ENCODE measurements at regions not wholly inside any gene's neighbourhood (a gene's known extent, or its start where the extent isn't known, plus 50 kb on each side); places are given as distances from the start of the nearest gene placed in this dataset.

- TF ChIP-seq CTCF (conservative IDR thresholded peaks at IDR 0.05) (no peak), ZFX (IDR thresholded peaks at IDR 0.05) (no peak)
Measured at GRCh38 chr11:95302211-95302610, 71.2 kb upstream of the SESN3 start.

Data from C4-2B (cell line).